T-helper 1 cell (primary cell): ENCODE measurements at regions not wholly inside any gene's neighbourhood (a gene's known extent, or its start where the extent isn't known, plus 50 kb on each side); places are given as distances from the start of the nearest gene placed in this dataset.
"Not testable (repeated sequence)": the region's sequence is repeated elsewhere in the genome, so short reads cannot be mapped to it uniquely, and the experiment has no call there.

Experiments
- DNase-seq, 5 donors: peaks; one replicate each; pipeline ENCODE4 v3.0.0-alpha.2; 2012 to 2020

- not testable (repeated sequence) for DNase-seq
Measured at GRCh38 chr15:95205830-95206229, 974.5 kb downstream of the MCTP2 start.

- no peak for DNase-seq
Measured at GRCh38 chr15:95208071-95208470, 976.7 kb downstream of the MCTP2 start.

- no peak for DNase-seq
Measured at GRCh38 chr15:95208988-95209387, 977.6 kb downstream of the MCTP2 start.

GRCh38 chr15:95210436-95210981, 979.1 kb downstream of the MCTP2 start:
- no peak for DNase-seq

DNA sequence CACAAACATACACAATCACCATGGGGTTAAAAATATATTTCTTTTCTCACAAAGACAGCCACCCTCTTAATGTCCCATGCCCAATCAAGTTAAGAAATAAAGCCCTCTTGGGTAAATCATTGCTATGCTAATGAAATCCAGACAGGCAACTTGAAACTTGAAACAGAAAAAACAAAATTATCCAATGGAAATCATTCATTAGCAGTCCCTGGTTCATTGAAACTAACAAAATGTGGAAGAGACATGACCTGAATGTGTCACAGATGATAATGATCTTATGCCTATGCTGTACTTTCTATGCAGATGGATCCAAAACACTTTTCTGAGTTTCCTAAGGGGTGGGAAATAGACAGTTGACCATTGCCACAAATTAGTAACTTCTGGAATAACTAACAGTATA, 983.7 kb downstream of the MCTP2 start:
- DNase-seq: no peak

- no peak for DNase-seq
Measured at GRCh38 chr15:95226835-95227234, 995.5 kb downstream of the MCTP2 start.

GRCh38 chr15:95227235-95227634, 995.9 kb downstream of the MCTP2 start:
- DNase-seq: no peak

- DNase-seq: no peak
Measured at GRCh38 chr15:95228856-95229555, 997.6 kb downstream of the MCTP2 start.

DNA sequence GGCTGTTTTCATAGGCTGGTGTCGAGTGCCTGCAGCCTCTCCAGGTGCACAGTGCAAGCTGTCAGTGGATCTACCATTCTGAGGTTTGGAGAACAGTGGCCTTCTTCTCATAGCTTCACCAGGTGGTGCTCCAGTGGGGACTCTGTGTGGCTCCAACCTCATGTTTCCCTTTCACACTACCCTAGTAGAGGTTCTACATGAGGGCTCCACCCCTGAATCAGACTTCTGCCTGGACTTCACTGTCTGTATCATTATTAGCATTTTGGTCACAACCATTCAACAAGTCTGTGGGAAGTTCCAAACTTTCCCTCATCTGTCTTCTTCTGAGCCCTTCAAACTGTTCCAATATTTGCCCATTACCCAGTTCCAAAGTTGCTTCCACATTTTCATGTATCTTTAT, 1003.7 kb downstream of the MCTP2 start:
- no peak for DNase-seq

GRCh38 chr15:95247071-95247984, 1016.0 kb downstream of the MCTP2 start:
- DNase-seq: no peak

- DNase-seq: no peak
Measured at GRCh38 chr15:95249524-95249923, 1018.2 kb downstream of the MCTP2 start.

DNA sequence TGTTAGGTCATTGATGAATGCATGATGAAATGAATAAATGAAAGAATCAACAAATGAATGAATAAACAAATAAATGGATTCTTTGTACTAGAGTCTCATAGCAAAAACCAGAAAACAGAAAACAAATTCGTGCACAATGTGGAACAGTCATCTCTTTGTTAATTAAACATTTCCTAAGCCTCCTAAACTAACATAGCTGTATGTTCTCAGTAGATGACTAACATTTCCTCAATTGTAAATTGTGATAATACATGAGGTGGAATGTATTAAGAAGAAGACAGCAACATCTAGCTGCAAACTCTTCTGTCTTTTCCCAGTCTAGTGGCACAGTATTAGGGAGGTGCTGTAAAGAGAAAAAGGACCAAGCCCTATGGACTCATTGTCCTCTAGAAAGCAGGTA, 1021.0 kb downstream of the MCTP2 start:
- DNase-seq: no peak

- no peak for DNase-seq
Measured at GRCh38 chr15:95254263-95254662, 1022.9 kb downstream of the MCTP2 start.

GRCh38 chr15:95259513-95259912, 1028.2 kb downstream of the MCTP2 start:
- DNase-seq: peak in 4 of 5 donors; percentile 12 to 50 (median 26)

DNA sequence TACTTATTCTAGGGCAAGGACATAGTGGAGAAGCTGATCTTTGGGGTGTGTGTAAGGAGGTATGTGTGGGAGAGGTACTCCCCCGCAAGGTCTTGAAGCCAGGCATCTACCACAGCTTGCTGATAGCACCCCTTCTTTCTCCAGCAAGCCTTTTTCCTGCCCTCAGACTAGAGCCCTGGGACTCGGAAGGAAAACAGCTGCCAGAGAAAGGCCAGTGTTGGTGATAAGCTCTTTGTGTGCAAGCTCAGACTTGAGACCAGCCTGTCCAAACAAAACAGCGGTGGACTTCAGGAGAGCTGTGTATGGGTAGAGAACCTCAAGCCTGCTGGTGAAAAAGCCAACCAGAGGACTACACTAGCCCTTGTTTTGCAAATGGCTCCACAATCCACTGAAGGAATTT, 1028.6 kb downstream of the MCTP2 start:
- DNase-seq: no peak

GRCh38 chr15:95260856-95261255, 1029.5 kb downstream of the MCTP2 start:
- DNase-seq: no peak

- no peak for DNase-seq
Measured at GRCh38 chr15:95261546-95261945, 1030.2 kb downstream of the MCTP2 start.

DNA sequence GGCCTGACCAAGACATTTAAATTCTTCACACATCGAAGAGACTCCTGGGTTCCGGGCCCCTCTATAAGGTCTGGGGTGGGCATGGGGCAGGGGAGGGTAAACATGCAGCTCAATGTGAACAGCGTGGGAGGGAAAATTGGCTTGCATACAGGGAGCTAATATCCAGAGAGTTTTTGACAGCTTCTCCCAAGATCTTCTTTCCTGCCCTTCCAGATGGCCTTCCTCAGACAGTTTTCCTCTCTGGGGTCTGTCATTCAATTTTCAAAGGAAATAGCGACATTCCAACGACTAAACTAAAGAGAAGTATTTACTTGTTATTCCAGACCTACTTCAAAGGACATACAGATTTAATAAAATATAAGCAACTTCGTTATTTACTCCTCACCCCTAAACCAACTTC, 1030.6 kb downstream of the MCTP2 start:
- no peak for DNase-seq

DNA sequence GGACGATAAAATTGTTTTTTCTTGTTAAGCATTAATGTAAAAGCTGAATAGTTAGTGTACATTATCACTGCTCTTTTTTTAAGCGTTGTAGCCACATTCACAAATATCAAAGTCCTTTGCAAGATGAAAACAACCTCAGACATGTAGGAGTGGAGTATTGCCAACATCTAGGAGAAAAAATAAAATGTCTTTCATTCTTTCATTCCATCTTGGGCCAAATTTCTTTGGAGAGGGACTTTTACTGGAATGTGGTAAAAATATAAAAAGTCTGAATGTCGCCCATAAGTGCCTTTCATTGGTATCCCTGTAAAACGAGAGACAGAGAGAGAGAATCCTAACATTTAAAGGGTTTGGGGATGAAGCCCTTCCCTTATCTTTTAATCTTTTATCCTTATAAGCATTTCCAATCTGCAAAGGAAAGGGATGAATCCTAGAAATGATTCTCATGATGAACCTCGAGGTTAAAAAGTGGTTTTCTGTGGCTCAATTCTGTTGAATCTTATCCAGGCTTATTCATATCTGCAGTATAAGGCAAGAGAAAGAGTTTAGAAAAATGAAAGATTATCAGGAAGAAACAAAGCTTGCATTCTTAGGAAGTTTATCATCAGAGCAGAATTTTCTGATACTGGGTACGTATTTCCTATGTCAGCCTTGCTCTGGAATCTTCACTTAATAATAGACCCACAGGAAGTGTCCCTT, 1031.7 kb downstream of the MCTP2 start:
- no peak for DNase-seq

DNA sequence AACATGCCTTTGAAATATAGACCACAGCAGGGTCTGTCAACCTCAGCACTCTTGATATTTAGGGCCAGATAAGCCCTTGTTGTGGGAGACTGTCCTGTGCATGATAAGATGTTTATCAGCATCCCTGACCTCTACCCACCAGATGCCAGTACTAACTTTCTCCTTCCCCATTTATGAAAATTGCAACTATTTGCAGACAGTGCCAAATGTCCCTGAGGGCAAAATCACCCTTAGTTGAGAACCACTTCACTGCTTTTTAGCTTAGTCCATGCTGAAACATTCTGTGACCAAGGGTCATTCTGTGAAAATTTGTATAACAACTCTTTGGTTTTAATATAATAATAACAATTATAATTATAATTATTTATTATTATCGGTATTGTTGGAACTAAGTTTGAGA, 1032.4 kb downstream of the MCTP2 start:
- no peak for DNase-seq

DNA sequence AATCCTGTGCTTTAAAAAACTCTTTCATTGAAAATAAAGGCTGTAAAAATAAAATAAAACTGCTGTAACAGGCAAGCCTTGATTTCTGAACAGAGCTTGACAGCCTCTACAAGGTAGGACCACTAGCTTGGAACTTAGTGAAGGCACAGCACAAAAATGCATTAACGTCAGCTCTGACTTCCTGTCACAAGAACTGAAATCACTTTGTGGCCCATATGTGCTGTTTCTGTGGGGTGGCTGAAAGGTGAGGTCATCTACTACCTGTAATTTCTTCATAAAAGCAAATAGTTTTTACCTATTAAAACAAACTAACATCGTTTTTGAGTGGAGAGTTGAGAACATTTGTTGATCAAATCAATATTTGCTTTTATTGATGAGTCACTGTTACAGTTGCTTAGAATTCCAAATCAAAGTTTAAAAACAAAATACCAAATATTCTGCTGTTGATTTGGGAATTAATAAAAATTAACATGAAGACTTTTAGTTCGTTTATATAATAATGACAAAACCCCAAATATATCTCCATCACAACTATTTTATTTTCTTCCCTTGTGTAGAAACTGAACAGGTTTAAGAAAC, 1034.1 kb downstream of the MCTP2 start:
- DNase-seq: peak in 1 of 5 donors; percentile 12

GRCh38 chr15:95266451-95267061, 1035.2 kb downstream of the MCTP2 start:
- DNase-seq: no peak
